Neuron (in vitro differentiated cells): ENCODE measurements at regions not wholly inside any gene's neighbourhood (a gene's known extent, or its start where the extent isn't known, plus 50 kb on each side); places are given as distances from the start of the nearest gene placed in this dataset.

ENCODE experiments used
- H2AFZ ChIP-seq: one replicate; pipeline ENCODE4 v1.6.1; 2013; ENCODE audit warnings: low read depth, mild to moderate bottlenecking, inconsistent platforms, low read length, moderate library complexity
- H3K27me3 ChIP-seq: one replicate; pipeline ENCODE4 v1.6.1; 2013; ENCODE audit warnings: low read length; ENCODE audit not compliant: insufficient read depth
- H3K36me3 ChIP-seq: one replicate; pipeline ENCODE4 v1.6.1; 2013; ENCODE audit warnings: low read length; ENCODE audit not compliant: insufficient read depth
- H3K4me1 ChIP-seq: one replicate; pipeline ENCODE4 v1.6.1; 2013; ENCODE audit warnings: low read length; ENCODE audit not compliant: insufficient read depth
- H3K4me3 ChIP-seq: 2 replicates; pipeline ENCODE4 v1.5.1; 2013; ENCODE audit warnings: mild to moderate bottlenecking, low read length, moderate library complexity
- H3K9me3 ChIP-seq: one replicate; pipeline ENCODE4 v1.6.1; 2013; ENCODE audit warnings: low read length

DNA sequence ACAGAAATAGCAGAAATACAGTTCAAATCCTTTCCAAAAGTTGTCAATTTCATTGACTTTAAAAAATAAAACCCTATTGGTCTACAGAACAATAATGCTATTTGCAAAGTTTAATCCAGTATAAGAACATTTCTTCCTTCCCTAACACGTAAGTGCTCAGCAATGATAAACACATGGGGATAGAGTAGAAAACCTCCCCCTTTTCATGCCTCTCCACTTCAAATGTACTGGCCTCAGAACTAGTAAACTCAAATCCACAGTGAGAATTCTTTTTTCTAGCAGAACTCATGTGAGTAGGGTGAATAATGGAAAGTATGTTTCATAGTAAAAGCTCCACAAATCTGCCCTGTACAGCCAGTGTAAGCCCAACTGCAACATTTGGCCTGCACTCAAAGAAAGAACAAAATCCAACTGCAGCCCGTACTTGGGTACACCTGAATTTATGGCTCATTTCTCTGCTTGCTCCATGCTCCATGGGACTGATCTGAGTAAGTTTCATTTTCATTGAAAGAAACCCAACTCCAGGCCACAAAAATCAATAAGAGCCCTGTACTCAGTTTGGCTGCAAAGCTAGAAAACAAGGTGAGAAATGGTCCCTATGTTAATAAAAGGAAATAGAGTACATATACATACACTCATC lies 115.0 kb upstream of the RMDN2 start:
- Histone ChIP-seq H3K4me3 (no peak overlapping the region), H3K36me3 (no peaks in the 10 kb centered on the region), H3K9me3 (no peaks in the 10 kb centered on the region), H3K4me1 (no peaks in the 10 kb centered on the region), H3K27me3 (no peaks in the 10 kb centered on the region), H2AFZ (no peak overlapping the region)

DNA sequence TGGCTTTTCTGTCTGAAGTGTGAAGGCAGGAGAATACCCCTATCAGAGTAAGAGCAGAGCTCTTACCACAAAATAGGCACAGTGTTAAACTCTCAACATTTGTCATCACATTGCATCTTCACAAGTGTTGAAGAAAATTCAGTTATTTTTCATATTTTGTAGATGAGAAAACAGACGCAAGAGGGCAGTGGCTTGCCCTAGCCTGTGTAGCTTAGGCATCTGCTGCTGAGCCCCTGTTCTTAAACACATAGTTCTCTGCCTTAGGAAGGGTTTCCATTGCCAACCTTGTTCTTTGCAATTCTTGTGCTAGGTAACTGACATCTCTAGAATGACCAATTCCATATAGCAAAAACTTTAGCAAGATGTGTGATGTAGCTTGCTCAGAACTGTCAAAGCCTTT lies 112.7 kb upstream of the RMDN2 start:
- Histone ChIP-seq H3K9me3 (no peaks in the 10 kb centered on the region), H3K36me3 (no peaks in the 10 kb centered on the region), H3K4me3 (no peak overlapping the region), H3K27me3 (no peaks in the 10 kb centered on the region), H3K4me1 (no peaks in the 10 kb centered on the region), H2AFZ (no peak overlapping the region)

DNA sequence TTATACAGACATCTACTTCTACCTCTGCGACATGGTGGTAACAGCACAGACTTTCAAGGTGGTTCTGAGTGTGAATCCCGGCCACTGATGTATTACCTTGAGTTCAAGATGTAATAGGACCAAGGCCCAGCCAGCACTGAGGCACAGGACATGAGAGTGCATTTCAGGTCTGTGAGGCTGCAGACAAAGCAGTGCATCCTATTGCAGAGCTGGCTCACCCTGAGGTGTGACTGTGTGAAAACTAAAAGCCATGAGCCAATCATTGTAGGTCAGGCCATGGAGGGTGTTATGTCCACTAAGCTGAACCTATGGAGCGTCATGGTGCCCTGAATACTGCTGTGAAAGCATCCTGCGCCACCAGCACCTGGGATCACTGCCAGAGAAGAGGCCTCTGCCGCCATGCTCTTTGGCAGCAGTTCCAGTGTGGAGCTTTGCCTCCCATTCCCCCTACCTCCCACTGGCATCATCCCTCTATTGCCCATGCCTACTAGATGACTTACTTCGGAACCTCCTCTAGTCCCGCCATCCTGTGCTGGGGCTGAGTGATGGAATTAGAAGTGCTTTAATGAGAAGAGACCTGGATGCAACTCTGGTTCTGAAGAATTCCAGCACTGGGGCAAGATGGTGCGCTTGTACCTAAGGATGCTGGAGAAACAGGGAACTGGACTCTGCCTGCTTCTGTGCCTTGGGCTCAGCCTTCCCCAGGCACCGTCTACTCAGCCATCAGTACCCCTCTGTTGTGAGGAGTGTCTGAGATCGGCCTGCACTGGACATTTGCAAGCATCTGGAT lies 112.0 kb upstream of the RMDN2 start:
- H3K27me3 ChIP-seq: no peaks in the 10 kb centered on the region
- H3K4me3 ChIP-seq: no peak overlapping the region
- H3K9me3 ChIP-seq: no peaks in the 10 kb centered on the region
- H2AFZ ChIP-seq: no peak overlapping the region
- H3K4me1 ChIP-seq: no peaks in the 10 kb centered on the region
- H3K36me3 ChIP-seq: no peaks in the 10 kb centered on the region

DNA sequence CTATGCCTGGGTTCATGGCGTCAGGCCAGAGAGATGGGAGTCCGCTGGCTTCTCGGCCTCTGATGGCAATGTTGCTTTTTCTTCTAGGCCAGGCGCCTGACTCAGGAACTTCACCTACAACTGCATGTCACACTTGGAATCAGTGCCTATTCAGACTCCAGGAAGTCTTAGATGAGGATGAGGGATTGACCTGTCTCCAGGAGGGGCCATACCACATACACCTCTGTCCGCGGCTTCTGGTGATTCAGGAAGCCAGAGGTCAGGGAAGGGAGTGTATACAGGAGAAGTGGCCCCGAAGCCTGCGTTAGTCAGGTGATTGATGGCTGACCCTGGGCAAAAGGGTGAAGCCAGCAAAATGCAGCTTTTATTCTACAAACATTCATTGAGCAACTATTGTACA lies 109.1 kb upstream of the RMDN2 start:
- Histone ChIP-seq H3K36me3 (no peaks in the 10 kb centered on the region), H3K27me3 (no peaks in the 10 kb centered on the region), H3K9me3 (no peaks in the 10 kb centered on the region), H3K4me1 (no peaks in the 10 kb centered on the region), H2AFZ (no peak overlapping the region), H3K4me3 (no peak overlapping the region)

DNA sequence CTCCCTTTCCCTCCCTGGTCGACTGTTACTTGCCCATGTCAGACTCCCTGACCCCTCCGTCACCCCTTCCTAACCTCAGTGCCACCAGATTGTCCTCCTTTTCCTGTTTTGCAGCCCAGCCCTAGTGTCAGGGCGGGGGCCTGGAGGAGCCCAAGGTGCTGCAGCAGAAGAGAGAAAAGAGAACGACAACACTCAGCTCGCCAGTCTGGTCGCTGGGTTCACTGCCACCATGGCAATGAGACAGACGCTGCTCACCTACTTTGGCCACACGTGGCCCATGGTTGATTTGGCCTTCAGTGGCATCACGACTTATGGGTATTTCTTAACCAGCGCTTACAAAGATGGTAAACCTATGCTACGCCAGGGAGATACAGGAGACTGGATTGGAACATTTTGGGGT lies 108.4 kb upstream of the RMDN2 start:
- no peaks in the 10 kb centered on the region for H3K9me3 ChIP-seq
- H3K27me3 ChIP-seq: no peaks in the 10 kb centered on the region
- H3K4me1 ChIP-seq: no peaks in the 10 kb centered on the region
- H2AFZ ChIP-seq: no peak overlapping the region
- H3K4me3 ChIP-seq: no peak overlapping the region
- H3K36me3 ChIP-seq: no peaks in the 10 kb centered on the region

DNA sequence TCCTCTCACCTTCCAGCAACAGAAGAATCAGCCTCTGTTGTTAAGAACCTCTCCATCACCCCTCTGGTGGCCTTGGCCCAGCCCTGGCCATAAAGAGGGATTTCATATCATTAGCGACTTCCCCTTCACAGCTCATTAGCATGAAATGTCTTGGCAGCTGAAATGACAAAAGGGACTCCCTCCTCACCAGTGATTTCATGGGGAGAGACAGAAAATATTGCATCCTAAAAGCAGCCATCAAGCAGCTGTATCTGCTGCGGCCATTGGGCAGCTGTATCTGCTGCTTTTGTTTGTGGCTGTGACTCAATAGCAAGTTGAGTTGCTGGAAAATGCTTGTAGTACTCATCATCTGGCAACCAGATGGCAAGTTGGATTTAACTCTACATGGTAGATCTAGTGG lies 105.9 kb upstream of the RMDN2 start:
- no peaks in the 10 kb centered on the region for H3K27me3 ChIP-seq

DNA sequence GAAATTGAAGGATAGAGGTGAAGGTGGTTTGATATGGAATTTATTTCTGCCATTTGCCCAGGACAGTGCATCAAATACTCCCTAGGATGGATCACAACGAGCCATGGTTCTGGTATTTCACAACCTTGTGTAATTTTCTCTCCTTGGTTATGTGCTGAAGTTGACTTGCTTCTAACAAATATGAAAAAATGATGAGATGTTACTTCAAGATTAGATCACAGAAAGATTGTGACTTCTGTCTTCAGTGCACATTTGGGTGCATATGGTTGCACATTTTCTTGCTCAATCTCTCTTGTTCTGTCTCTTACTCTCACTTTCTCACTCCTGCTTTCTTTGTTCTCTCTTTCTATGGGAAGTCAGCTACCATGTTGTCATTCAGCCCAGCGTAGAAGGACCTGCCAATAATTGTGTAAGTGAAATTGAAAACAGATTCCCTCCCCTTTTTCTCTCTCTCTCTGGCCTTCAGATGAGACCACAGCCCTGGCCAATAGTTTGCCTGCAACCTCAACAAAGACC lies 104.6 kb upstream of the RMDN2 start:
- Histone ChIP-seq H3K27me3 (no peaks in the 10 kb centered on the region), H3K4me1 (no peaks in the 10 kb centered on the region), H3K4me3 (no peak overlapping the region), H2AFZ (no peak overlapping the region), H3K36me3 (no peaks in the 10 kb centered on the region), H3K9me3 (no peaks in the 10 kb centered on the region)

More for the DNA sequence above, 105.9 kb upstream of the RMDN2 start:
- no peaks in the 10 kb centered on the region for H3K4me1 ChIP-seq
- no peak overlapping the region for H2AFZ ChIP-seq
- no peaks in the 10 kb centered on the region for H3K36me3 ChIP-seq
- no peak overlapping the region for H3K4me3 ChIP-seq
- no peaks in the 10 kb centered on the region for H3K9me3 ChIP-seq

DNA sequence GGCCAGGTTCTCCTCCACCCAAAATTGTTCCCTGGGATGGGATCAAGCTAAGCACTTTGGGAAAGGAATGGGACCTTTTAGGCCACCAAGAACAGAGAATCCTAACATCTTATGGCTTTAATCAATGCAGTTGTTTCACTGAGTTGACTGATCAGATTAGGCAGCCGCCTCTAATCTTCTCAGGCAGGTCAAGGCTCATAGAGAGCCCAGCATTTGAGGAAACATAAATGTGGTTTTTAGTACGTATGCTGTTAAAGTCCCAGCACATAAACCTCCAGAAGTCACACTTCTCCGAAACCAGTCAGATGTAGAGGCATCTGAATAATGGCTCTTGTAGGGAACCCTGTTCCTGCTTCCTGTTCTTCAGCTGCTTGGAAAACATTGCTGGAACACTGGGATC lies 99.5 kb upstream of the RMDN2 start:
- H3K4me3 ChIP-seq: no peak overlapping the region
- no peaks in the 10 kb centered on the region for H3K36me3 ChIP-seq
- no peaks in the 10 kb centered on the region for H3K27me3 ChIP-seq
- no peaks in the 10 kb centered on the region for H3K4me1 ChIP-seq
- no peak overlapping the region for H2AFZ ChIP-seq
- H3K9me3 ChIP-seq: no peaks in the 10 kb centered on the region

DNA sequence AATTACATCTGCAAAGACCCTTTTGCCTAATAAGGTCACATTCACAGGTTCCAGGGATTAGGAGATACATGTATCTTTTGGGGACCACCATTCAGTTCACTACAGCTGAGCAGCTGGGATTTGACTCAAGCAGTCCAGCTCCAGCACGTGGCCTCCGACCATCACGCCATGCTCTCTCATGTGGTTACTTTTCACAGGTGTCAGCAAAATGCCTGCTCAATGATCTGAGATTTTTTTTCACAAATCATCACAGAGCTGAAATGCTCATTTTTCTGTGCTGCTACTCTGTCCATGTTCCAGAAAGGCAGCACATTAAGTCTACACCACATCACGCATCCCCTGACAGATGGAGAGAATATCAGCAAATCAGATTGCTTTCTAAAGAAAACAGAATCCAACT lies 98.5 kb upstream of the RMDN2 start:
- Histone ChIP-seq H3K4me1 (no peaks in the 10 kb centered on the region), H3K27me3 (no peaks in the 10 kb centered on the region), H2AFZ (no peak overlapping the region), H3K36me3 (no peaks in the 10 kb centered on the region), H3K9me3 (no peaks in the 10 kb centered on the region), H3K4me3 (no peak overlapping the region)

DNA sequence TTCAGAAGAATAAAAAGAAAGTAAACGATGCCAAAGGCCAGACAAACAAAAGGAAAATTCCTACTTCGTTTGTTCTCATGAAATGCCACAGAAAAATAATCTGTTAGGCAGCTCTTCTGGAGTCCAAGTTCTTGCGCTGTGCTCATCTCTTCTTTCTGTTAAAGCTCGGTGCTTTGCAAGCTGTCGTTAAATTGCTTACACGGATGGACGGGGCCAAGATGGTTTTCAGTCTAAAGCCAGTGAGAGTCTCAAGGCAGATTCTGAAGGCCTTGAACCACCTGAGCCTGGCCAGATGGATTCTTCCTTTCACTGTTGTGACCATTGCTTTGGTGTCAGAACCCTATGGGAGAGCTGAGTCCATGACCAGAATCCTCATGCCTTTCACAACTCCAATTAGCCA lies 97.6 kb upstream of the RMDN2 start:
- H3K4me1 ChIP-seq: no peaks in the 10 kb centered on the region
- H3K27me3 ChIP-seq: no peaks in the 10 kb centered on the region
- no peaks in the 10 kb centered on the region for H3K36me3 ChIP-seq
- H3K4me3 ChIP-seq: no peak overlapping the region
- no peaks in the 10 kb centered on the region for H3K9me3 ChIP-seq
- no peak overlapping the region for H2AFZ ChIP-seq

DNA sequence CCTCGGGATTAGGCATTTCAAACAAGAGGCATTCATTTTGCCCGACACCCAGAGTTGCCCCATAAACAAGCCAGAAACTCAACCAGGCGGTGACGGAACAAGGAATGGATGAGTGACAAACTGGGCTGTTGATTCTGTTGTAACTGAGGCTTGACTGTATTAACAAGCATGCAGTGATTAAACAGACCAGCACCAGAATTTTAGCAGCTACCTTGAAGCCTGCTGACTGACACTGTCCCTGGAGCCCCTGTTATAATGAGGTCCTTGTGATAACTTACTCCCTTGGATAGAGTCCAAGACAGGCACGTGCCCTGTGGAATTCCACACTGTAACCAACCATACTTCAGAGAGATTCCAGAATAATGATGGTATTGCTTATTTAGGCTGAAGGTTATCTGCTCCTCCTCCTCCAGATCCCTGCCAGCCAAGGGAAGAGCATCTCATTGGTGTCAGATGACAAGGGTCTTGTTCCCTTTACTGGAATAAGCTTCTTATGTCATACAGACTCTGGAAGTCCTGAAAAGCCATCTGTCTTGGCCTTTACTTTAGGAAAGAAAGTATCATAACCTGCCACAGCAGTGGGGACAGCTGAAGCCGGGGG lies 97.1 kb upstream of the RMDN2 start:
- Histone ChIP-seq H3K27me3 (no peaks in the 10 kb centered on the region), H3K36me3 (no peaks in the 10 kb centered on the region), H2AFZ (no peak overlapping the region), H3K4me1 (no peaks in the 10 kb centered on the region), H3K9me3 (no peaks in the 10 kb centered on the region), H3K4me3 (no peak overlapping the region)

DNA sequence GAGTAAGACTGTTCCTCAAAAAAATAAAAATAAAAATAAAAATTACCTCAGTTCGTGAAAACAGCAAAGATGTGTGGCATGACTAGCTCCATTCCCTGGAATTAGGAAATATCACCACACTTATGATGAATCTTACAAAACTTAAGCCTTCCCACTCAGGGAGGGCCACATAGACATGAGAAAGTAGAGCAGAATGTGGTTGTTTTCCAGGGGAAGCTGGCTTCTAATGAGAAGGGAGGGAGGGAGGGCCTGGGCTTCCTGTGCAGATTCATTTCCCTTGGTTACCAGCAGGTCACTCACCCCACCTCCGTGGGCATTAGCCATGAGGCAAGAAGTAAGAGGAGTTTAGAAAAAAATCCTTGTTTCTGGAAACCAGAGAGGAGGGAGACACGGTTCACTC lies 95.9 kb upstream of the RMDN2 start:
- H3K27me3 ChIP-seq: no peaks in the 10 kb centered on the region
- H3K4me1 ChIP-seq: no peaks in the 10 kb centered on the region
- no peak overlapping the region for H3K4me3 ChIP-seq
- H3K9me3 ChIP-seq: no peaks in the 10 kb centered on the region
- H3K36me3 ChIP-seq: no peaks in the 10 kb centered on the region
- no peak overlapping the region for H2AFZ ChIP-seq

DNA sequence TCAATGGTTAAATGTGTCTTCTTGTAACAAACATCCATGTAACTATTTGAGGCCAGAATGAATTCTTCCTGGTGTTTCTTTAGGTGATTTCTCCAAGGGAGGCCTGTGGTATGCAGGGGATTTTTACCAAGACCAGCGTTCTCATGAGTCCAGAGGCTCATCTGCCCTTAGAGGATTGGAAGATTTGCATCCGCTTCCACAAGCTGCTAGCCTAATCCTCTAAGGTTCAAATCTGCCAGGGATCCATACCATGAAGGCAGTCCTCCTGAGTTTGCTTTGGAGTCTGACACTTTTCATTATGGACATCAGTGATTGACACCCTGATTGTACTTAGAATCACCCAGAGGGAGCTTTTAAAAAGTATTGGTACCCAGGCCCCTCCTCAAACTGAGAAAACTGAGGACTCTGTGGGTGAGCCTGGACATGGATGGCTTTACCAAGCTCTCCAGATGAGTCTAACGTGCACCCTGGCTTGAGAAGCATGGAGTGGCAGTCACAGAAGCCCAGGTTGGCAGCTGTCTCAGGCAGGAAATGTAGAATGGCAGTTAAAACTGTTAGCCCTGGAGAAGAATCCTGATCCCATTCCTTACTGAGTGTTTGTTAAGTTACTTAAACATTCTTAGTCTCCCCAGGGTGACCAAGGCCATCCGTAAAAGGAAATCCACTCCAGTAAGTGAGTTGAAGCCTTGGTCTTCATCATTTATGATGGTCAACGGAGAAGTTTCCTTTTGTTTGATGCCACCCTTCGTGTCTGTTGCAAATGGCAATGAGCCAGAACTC lies 95.3 kb upstream of the RMDN2 start:
- H3K4me3 ChIP-seq: no peak overlapping the region
- no peaks in the 10 kb centered on the region for H3K36me3 ChIP-seq
- H3K9me3 ChIP-seq: no peaks in the 10 kb centered on the region
- H3K4me1 ChIP-seq: no peaks in the 10 kb centered on the region
- H2AFZ ChIP-seq: no peak overlapping the region
- no peaks in the 10 kb centered on the region for H3K27me3 ChIP-seq
